Stimulated activated CD8-positive, alpha-beta memory T cell treated with anti-CD3 and anti-CD28 coated beads, Interleukin-4, amount 100 ng/mL, for 4 hours (primary cell): ENCODE measurements at regions not wholly inside any gene's neighbourhood (a gene's known extent, or its start where the extent isn't known, plus 50 kb on each side); places are given as distances from the start of the nearest gene placed in this dataset.

Source experiments
- DNase-seq, 2 donors: peaks; one replicate each; pipeline ENCODE4 v3.0.0-alpha.2; 2020; ENCODE audit warnings: low read depth in 2 of 2, low spot score in 1 of 2

GRCh38 chr13:30033681-30034457 lies 183.5 kb upstream of the UBL3 start:
- DNase-seq, result no peak

GRCh38 chr13:30032263-30032662 lies 181.8 kb upstream of the UBL3 start:
- no peak for DNase-seq

GRCh38 chr13:30031488-30031887 lies 181.1 kb upstream of the UBL3 start:
- DNase-seq, result no peak

GRCh38 chr13:30030141-30030750 lies 179.8 kb upstream of the UBL3 start:
- DNase-seq, result no peak

GRCh38 chr13:30027569-30028455 lies 177.4 kb upstream of the UBL3 start:
- no peak for DNase-seq

GRCh38 chr13:30026909-30027308 lies 176.5 kb upstream of the UBL3 start:
- DNase-seq, result no peak

- no peak for DNase-seq
These were observed 175.7 kb upstream of the UBL3 start for GRCh38 chr13:30026093-30026492.

- no peak for DNase-seq
These were observed 174.9 kb upstream of the UBL3 start for GRCh38 chr13:30025351-30025750.

GRCh38 chr13:30024125-30024865 lies 173.9 kb upstream of the UBL3 start:
- no peak for DNase-seq

GRCh38 chr13:30023196-30023895 lies 172.9 kb upstream of the UBL3 start:
- DNase-seq, result no peak

- DNase-seq, result no peak
These were observed 172.4 kb upstream of the UBL3 start for GRCh38 chr13:30022796-30023195.

GRCh38 chr13:30022256-30022655 lies 171.8 kb upstream of the UBL3 start:
- no peak for DNase-seq

GRCh38 chr13:30021611-30022010 lies 171.2 kb upstream of the UBL3 start:
- DNase-seq, result no peak

- no peak for DNase-seq
These were observed 170.4 kb upstream of the UBL3 start for GRCh38 chr13:30020726-30021312.

GRCh38 chr13:30019648-30020626 lies 169.5 kb upstream of the UBL3 start:
- no peak for DNase-seq

GRCh38 chr13:30017880-30018279 lies 167.5 kb upstream of the UBL3 start:
- no peak for DNase-seq

GRCh38 chr13:30016398-30016797 lies 166.0 kb upstream of the UBL3 start:
- no peak for DNase-seq

GRCh38 chr13:30009411-30009810 lies 159.0 kb upstream of the UBL3 start:
- DNase-seq, result no peak

- no peak for DNase-seq
These were observed 155.8 kb upstream of the UBL3 start for GRCh38 chr13:30006246-30006645.
